SK-N-SH treated with all-trans-retinoic acid at 6 μM for 48 hours (cell line): ENCODE measurements at regions not wholly inside any gene's neighbourhood (a gene's known extent, or its start where the extent isn't known, plus 50 kb on each side); places are given as distances from the start of the nearest gene placed in this dataset.
"Not testable (repeated sequence)": the region's sequence is repeated elsewhere in the genome, so short reads cannot be mapped to it uniquely, and the experiment has no call there.

Source experiments
- BACH2 ChIP-seq: fragments of 250-450 bp; sonication (Bioruptor Pico); IDR thresholded peaks from 2 replicates; pipeline ENCODE4 v1.9.0; 2021; ENCODE audit warnings: mild to moderate bottlenecking, borderline replicate concordance
- CREB5 ChIP-seq: fragments of 250-450 bp; sonication (Bioruptor Pico); IDR thresholded peaks from 2 replicates; pipeline ENCODE4 v1.5.1; 2020; ENCODE audit warnings: low read depth, mild to moderate bottlenecking, moderate library complexity
- OSR1 ChIP-seq: fragments of 250-450 bp; sonication (Bioruptor Pico); IDR thresholded peaks from 2 replicates; pipeline ENCODE4 v1.8.0; 2022; ENCODE audit warnings: moderate library complexity, mild to moderate bottlenecking, inconsistent platforms
- PPARA ChIP-seq: fragments of 250-450 bp; sonication (Bioruptor Pico); IDR thresholded peaks from 2 replicates; pipeline ENCODE4 v1.5.0; 2020; ENCODE audit warnings: mild to moderate bottlenecking, borderline replicate concordance
- RARB ChIP-seq: fragments of 250-450 bp; sonication (Bioruptor Pico); IDR thresholded peaks from 2 replicates; pipeline ENCODE4 v1.8.0; 2021; ENCODE audit warnings: mild to moderate bottlenecking, moderate library complexity
- TCF4 ChIP-seq: fragments of 250-450 bp; sonication (Bioruptor Pico); IDR thresholded peaks from 2 replicates; pipeline ENCODE4 v1.8.0; 2021; ENCODE audit warnings: mild to moderate bottlenecking, moderate library complexity, borderline replicate concordance
- ZC3H10 ChIP-seq: fragments of 250-450 bp; sonication (Bioruptor Pico); IDR thresholded peaks from 2 replicates; pipeline ENCODE4 v1.5.1; 2021; ENCODE audit warnings: mild to moderate bottlenecking, moderate library complexity
- ZFP3 ChIP-seq: fragments of 250-450 bp; sonication (Bioruptor Pico); IDR thresholded peaks from 2 replicates; pipeline ENCODE4 v1.5.0; 2020; ENCODE audit warnings: mild to moderate bottlenecking, moderate library complexity
- ZFP30 ChIP-seq: fragments of 450-650 bp; formaldehyde crosslinking; IDR thresholded peaks from 2 replicates; pipeline ENCODE4 v1.5.0; 2022; ENCODE audit warnings: mild to moderate bottlenecking, moderate library complexity

DNA sequence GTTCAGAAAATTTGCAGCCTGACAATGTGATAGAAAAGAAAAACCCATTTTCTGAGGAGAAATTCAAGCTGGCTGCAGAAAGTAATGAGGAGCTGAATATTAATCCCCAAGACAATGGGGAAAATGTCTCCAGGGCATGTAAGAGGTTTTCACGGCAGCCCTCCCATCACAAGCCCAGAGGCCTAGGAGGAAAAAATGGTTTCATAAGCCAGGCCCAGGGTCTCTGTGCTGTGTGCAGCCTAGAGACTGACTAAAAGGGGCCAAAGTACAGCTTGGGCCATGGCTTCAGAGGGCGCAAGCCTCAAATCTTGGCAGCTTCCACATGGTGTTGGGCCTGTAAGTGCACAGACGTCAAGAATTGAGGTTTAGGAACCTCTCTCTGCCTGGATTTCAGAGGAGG, 61.7 kb upstream of the DLG1 start:
- TF ChIP-seq ZFP3 (CRISPR knock-in tag); OSR1 (CRISPR knock-in tag); PPARA (CRISPR knock-in tag); BACH2 (CRISPR knock-in tag); RARB (CRISPR knock-in tag); TCF4; CREB5 (CRISPR knock-in tag); ZFP30 (CRISPR knock-in tag); ZC3H10 (CRISPR knock-in tag): not testable (repeated sequence)
